Naive thymus-derived CD4-positive, alpha-beta T cell (primary cell): ENCODE measurements at regions not wholly inside any gene's neighbourhood (a gene's known extent, or its start where the extent isn't known, plus 50 kb on each side); places are given as distances from the start of the nearest gene placed in this dataset.

Experiments used
- ATAC-seq: fragments of 150-1000 bp; cut with Tn5 transposase; 2 replicates; pipeline ENCODE4 v1.10.0; 2021; ENCODE audit warnings: mild to moderate bottlenecking, moderate library complexity
- CTCF ChIA-PET: fragments of 350-600 bp; sonication (Branson Sonifier 250); formaldehyde crosslinking; loops from one replicate; lab custom pipeline; 2021; ENCODE audit warnings: antibody characterized with exemption; lab: Charles Lee
- POLR2A ChIA-PET: fragments of 350-600 bp; sonication (Branson Sonifier 250); formaldehyde crosslinking; loops from one replicate; lab custom pipeline; 2021; ENCODE audit warnings: antibody characterized with exemption, inconsistent platforms; lab: Charles Lee
- DNase-seq, 9 donors: peaks; one replicate each; pipeline versions ENCODE4 v3.0.0 to v3.0.0-alpha.2; 2020 to 2022; ENCODE audit warnings: mixed read lengths in 1 of 9
- H3K27ac ChIP-seq: one replicate; pipeline ENCODE4 v1.7.0; 2013; ENCODE audit warnings: mild to moderate bottlenecking, low read depth, low read length, moderate library complexity
- H3K27me3 ChIP-seq, 2 donors: one replicate each; pipeline ENCODE4 v1.7.0; 2013; ENCODE audit warnings: low read length in 2 of 2, mild to moderate bottlenecking in 2 of 2, moderate library complexity in 2 of 2; ENCODE audit not compliant: control insufficient read depth in 2 of 2, insufficient read depth in 2 of 2
- H3K36me3 ChIP-seq, 3 experiments: 1 replicate in 2 of 3; 2 replicates in 1 of 3; pipeline ENCODE4 v1.7.0; 2013; ENCODE audit warnings: low read length in 3 of 3, mild to moderate bottlenecking in 3 of 3, moderate library complexity in 1 of 3; ENCODE audit not compliant: insufficient read depth in 3 of 3, control insufficient read depth in 2 of 3
- H3K4me1 ChIP-seq, 2 donors: one replicate each; pipeline ENCODE4 v1.7.0; 2013; ENCODE audit warnings: low read length in 2 of 2, mild to moderate bottlenecking in 2 of 2, moderate library complexity in 1 of 2; ENCODE audit not compliant: control insufficient read depth in 2 of 2, insufficient read depth in 2 of 2
- H3K4me3 ChIP-seq: 2 replicates; pipeline ENCODE4 v1.7.0; 2013; ENCODE audit warnings: mild to moderate bottlenecking, low read length
- H3K9me3 ChIP-seq, 3 experiments: 1 replicate in 2 of 3; 2 replicates in 1 of 3; pipeline ENCODE4 v1.7.0; 2013; ENCODE audit warnings: low read length in 3 of 3; ENCODE audit not compliant: control insufficient read depth in 2 of 3
- H3K27ac Mint-ChIP-seq, 9 donors: one replicate each; pipeline ENCODE4 v1.8.0; 2020 to 2022; ENCODE audit warnings: mixed read lengths in 9 of 9, mild to moderate bottlenecking in 8 of 9, moderate library complexity in 5 of 9, inconsistent platforms in 2 of 9
- H3K27me3 Mint-ChIP-seq, 5 donors: one replicate each; pipeline ENCODE4 v1.8.0; 2021 to 2022; ENCODE audit warnings: mixed read lengths in 5 of 5, mild to moderate bottlenecking in 1 of 5
- H3K36me3 Mint-ChIP-seq, 5 donors: one replicate each; pipeline ENCODE4 v1.8.0; 2020 to 2022; ENCODE audit warnings: mixed read lengths in 5 of 5, mild to moderate bottlenecking in 3 of 5, inconsistent platforms in 1 of 5
- H3K4me1 Mint-ChIP-seq, 7 donors: one replicate each; pipeline ENCODE4 v1.8.0; 2020 to 2022; ENCODE audit warnings: mixed read lengths in 7 of 7, mild to moderate bottlenecking in 3 of 7, inconsistent platforms in 1 of 7
- H3K4me3 Mint-ChIP-seq, 10 donors: one replicate each; pipeline ENCODE4 v1.8.0; 2020 to 2022; ENCODE audit warnings: mild to moderate bottlenecking in 10 of 10, mixed read lengths in 10 of 10, moderate library complexity in 6 of 10, inconsistent platforms in 2 of 10
- H3K9me3 Mint-ChIP-seq, 11 donors: one replicate each; pipeline ENCODE4 v1.8.0; 2020 to 2022; ENCODE audit warnings: mixed read lengths in 11 of 11, mild to moderate bottlenecking in 4 of 11, inconsistent platforms in 1 of 11, moderate library complexity in 1 of 11
- intact Hi-C, 2 donors: fragments of 100-400 bp; cut with micrococcal nuclease; formaldehyde crosslinking; loops; one replicate each; pipeline ENCODE4 v1.15.1; 2023

DNA sequence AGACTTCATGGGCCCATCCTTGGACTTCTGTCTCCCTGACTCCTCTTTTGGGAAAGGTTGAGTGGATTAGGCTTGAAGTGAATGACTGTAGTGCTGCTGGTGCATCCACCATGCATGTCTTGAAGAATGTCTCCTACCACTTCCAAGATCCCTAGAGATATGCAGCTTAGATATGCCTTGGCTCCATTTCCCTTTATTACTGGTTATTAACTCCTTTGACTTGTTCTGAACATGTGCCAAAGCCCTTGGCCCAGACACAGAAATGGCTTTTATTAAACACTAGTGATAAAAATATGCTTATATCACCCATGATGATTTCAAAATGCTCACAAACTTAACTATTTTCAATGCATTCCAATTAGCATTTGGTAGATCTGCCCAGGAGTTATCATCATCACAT lies 90.0 kb upstream of the SLC14A2 start:
- Mint-ChIP-seq H3K36me3 (no peaks in the 10 kb centered on the region), H3K9me3 (peaks cover 0 to 7% (median 0%) of the 10 kb centered on the region in 11 donors), H3K4me1 (peaks cover 0 to 2% (median 0%) of the 10 kb centered on the region in 7 donors), H3K27ac (no peak overlapping the region), H3K27me3 (peaks cover 3 to 19% (median 14%) of the 10 kb centered on the region in 5 donors), H3K4me3 (no peak overlapping the region)
- ChIA-PET CTCF (no interaction called here), POLR2A (no interaction called here)
- intact Hi-C loops, result no loop called here
- no peak for DNase-seq
- Histone ChIP-seq H3K9me3 (no peaks in the 10 kb centered on the region), H3K27ac (no peak overlapping the region), H3K36me3 (no peaks in the 10 kb centered on the region), H3K4me3 (no peak overlapping the region), H3K27me3 (no peaks in the 10 kb centered on the region), H3K4me1 (no peaks in the 10 kb centered on the region)
- ATAC-seq, result no peak

DNA sequence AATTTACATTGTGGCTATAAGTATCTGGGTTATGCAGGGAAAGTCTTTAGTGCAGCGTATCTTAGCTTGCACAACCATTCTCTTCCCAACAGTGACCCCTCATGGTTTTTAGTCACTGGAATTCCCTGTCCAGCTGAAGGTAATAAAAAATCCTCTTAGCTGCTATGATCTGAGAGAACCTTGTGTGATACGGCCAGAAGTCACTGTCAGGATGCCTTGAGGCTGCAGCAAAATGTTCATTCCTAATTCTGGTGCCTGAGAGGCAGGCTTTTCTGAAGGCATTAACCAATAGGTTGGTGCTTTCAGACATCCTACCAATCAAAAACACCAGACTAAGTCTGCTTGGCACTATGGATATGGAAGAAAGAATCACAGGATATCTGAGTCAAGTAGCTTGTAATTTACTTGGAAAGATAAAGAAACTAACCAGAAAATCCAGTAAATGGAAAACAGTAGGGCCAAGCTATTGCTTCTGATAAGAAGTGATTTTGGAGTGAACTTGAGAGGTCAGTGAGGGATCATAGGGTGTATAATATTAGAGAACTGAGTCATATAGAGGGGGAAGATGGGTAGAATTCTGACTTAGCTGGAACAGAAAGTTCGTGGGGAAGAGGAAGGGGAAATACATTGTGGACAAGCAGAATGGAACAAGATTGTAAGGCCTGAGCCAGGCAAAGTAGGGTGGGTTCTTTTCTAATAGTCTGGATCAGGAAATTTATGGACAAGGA lies 89.0 kb upstream of the SLC14A2 start:
- peaks cover 3 to 17% (median 14%) of the 10 kb centered on the region in 5 donors for H3K27me3 Mint-ChIP-seq
- no peak overlapping the region for H3K27ac Mint-ChIP-seq
- CTCF ChIA-PET, result no interaction called here

GRCh38 chr18:45527891-45528290 lies 87.4 kb upstream of the SLC14A2 start:
- Histone ChIP-seq H3K27ac (no peak overlapping the region), H3K4me3 (no peak overlapping the region), H3K9me3 (no peaks in the 10 kb centered on the region), H3K4me1 (no peaks in the 10 kb centered on the region), H3K27me3 (no peaks in the 10 kb centered on the region), H3K36me3 (no peaks in the 10 kb centered on the region)
- DNase-seq (no peak), ATAC-seq (no peak)
- H3K4me3 Mint-ChIP-seq, result no peak overlapping the region
- H3K27ac Mint-ChIP-seq, result no peak overlapping the region
- POLR2A ChIA-PET, result no interaction called here
- H3K4me1 Mint-ChIP-seq, result peaks cover 0 to 2% (median 0%) of the 10 kb centered on the region in 7 donors
- peaks cover 0 to 7% (median 2%) of the 10 kb centered on the region in 11 donors for H3K9me3 Mint-ChIP-seq
- CTCF ChIA-PET, result no interaction called here
- no peaks in the 10 kb centered on the region for H3K36me3 Mint-ChIP-seq
- intact Hi-C loops, result no loop called here
- H3K27me3 Mint-ChIP-seq, result peaks cover 3 to 17% (median 9%) of the 10 kb centered on the region in 5 donors

More for the DNA sequence above, 89.0 kb upstream of the SLC14A2 start:
- no peaks in the 10 kb centered on the region for H3K36me3 ChIP-seq
- no peaks in the 10 kb centered on the region for H3K4me1 ChIP-seq
- intact Hi-C loops, result no loop called here
- DNase-seq, result no peak
- Mint-ChIP-seq H3K36me3 (no peaks in the 10 kb centered on the region), H3K9me3 (peaks cover 0 to 7% (median 0%) of the 10 kb centered on the region in 11 donors), H3K4me3 (no peak overlapping the region), H3K4me1 (peaks cover 0 to 2% (median 0%) of the 10 kb centered on the region in 7 donors)
- POLR2A ChIA-PET, result no interaction called here
- H3K4me3 ChIP-seq, result no peak overlapping the region
- H3K27me3 ChIP-seq, result no peaks in the 10 kb centered on the region
- ATAC-seq, result no peak
- H3K9me3 ChIP-seq, result no peaks in the 10 kb centered on the region
- no peak overlapping the region for H3K27ac ChIP-seq

DNA sequence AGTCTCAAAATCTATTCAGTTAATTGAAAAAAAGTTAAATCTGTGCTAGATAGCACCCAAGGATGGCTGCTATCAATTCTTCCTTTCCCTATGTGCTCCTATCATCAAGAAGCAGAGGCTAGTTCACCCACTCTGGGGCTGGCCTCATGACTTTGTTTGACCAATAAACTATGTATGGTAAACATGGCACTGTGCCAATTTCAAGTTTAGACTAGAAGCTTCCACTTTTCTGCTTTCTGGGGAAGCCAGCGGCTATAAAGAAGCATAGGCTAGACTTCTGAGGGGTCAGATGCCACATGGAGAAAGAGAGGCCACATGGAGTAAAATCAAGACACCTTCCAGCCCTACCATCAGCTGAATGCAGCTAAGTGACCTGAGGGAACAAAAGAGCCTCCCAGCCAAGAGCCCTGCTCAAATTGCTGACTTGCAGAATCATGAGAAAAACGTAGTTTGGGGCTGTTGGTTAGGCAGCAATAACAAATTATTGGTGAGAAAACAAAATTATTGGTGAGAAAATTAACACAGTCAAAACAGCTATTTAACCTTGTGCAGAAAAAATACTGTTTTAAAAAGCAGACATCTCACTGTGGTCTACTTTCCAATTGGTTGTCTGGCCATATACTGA lies 86.5 kb upstream of the SLC14A2 start:
- peaks cover 0 to 14% (median 3%) of the 10 kb centered on the region in 11 donors for H3K9me3 Mint-ChIP-seq
- Histone ChIP-seq H3K9me3 (no peaks in the 10 kb centered on the region), H3K27ac (no peak overlapping the region), H3K4me1 (no peaks in the 10 kb centered on the region), H3K36me3 (no peaks in the 10 kb centered on the region), H3K27me3 (no peaks in the 10 kb centered on the region), H3K4me3 (no peak overlapping the region)
- ChIA-PET CTCF (no interaction called here), POLR2A (no interaction called here)
- no peak overlapping the region for H3K4me3 Mint-ChIP-seq
- DNase-seq, result no peak
- peaks cover 0 to 24% (median 5%) of the 10 kb centered on the region in 5 donors for H3K27me3 Mint-ChIP-seq
- H3K27ac Mint-ChIP-seq, result no peak overlapping the region
- ATAC-seq, result no peak
- no peaks in the 10 kb centered on the region for H3K4me1 Mint-ChIP-seq
- intact Hi-C loops, result no loop called here
- no peaks in the 10 kb centered on the region for H3K36me3 Mint-ChIP-seq

- POLR2A ChIA-PET, result no interaction called here
- Mint-ChIP-seq H3K4me3 (no peak overlapping the region), H3K9me3 (peaks cover 0 to 34% (median 8%) of the 10 kb centered on the region in 11 donors), H3K36me3 (peaks cover 0 to 3% (median 0%) of the 10 kb centered on the region in 5 donors), H3K4me1 (no peaks in the 10 kb centered on the region), H3K27me3 (peaks cover 0 to 30% (median 20%) of the 10 kb centered on the region in 5 donors), H3K27ac (no peak overlapping the region)
- no peak overlapping the region for H3K4me3 ChIP-seq
- intact Hi-C loops, result no loop called here
- CTCF ChIA-PET, result interaction anchor here (0.7 kb wide), 1 partner anchor 20 kb away, joined by 3 read pairs; no protein-coding TSS in a partner anchor
- ATAC-seq (no peak), DNase-seq (no peak)
- no peaks in the 10 kb centered on the region for H3K9me3 ChIP-seq
- H3K36me3 ChIP-seq, result no peaks in the 10 kb centered on the region
- no peak overlapping the region for H3K27ac ChIP-seq
- no peaks in the 10 kb centered on the region for H3K27me3 ChIP-seq
- no peaks in the 10 kb centered on the region for H3K4me1 ChIP-seq
Measured at GRCh38 chr18:45538444-45538843, 76.8 kb upstream of the SLC14A2 start.

DNA sequence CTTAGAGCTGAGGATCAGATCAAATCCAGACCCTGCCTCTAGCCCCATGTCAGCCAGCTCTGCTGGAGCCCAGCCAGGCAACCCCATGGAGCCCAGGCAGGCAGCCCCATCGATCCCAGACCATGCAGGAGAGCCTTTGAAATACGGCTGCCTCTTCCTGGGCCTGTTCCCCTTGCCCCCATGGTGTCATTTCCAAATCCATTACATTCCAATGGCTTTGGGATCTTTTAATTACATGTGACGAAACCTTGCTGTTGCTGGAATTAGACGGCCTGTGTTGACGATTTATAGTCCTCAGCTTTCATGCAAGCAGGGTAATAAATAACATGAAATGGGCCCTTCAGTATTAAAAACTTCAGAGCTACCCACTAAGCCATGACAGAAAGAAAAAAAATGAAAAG lies 75.8 kb upstream of the SLC14A2 start:
- peaks cover 0 to 29% (median 7%) of the 10 kb centered on the region in 11 donors for H3K9me3 Mint-ChIP-seq
- ChIA-PET CTCF (no interaction called here), POLR2A (no interaction called here)
- peaks cover 0 to 3% (median 0%) of the 10 kb centered on the region in 5 donors for H3K36me3 Mint-ChIP-seq
- H3K9me3 ChIP-seq, result no peaks in the 10 kb centered on the region
- no peak overlapping the region for H3K4me3 Mint-ChIP-seq
- no peak for ATAC-seq
- H3K27ac Mint-ChIP-seq, result no peak overlapping the region
- H3K4me3 ChIP-seq, result no peak overlapping the region
- H3K27me3 Mint-ChIP-seq, result peaks cover 0 to 29% (median 20%) of the 10 kb centered on the region in 5 donors
- H3K4me1 ChIP-seq, result no peaks in the 10 kb centered on the region
- H3K4me1 Mint-ChIP-seq, result no peaks in the 10 kb centered on the region
- DNase-seq, result no peak
- intact Hi-C loops, result no loop called here
- no peak overlapping the region for H3K27ac ChIP-seq
- no peaks in the 10 kb centered on the region for H3K27me3 ChIP-seq
- H3K36me3 ChIP-seq, result no peaks in the 10 kb centered on the region
